IMR-90 (cell line): ENCODE measurements at regions not wholly inside any gene's neighbourhood (a gene's known extent, or its start where the extent isn't known, plus 50 kb on each side); places are given as distances from the start of the nearest gene placed in this dataset.

Source experiments
- ATAC-seq: fragments of 200-7000 bp; cut with Tn5 transposase; 2 replicates; pipeline ENCODE4 v1.9.1; 2020; ENCODE audit warnings: low read depth, mild to moderate bottlenecking, moderate library complexity
- BruUV-seq: library from RNA; stranded (reverse); fragments of 400-500 nt; replicated peaks from 2 replicates; lab custom pipeline; 2021; lab: Mats Ljungman, UMichigan
- CTCF ChIA-PET: fragments of 300-600 bp; formaldehyde crosslinking; extraction: SDS; loops from one replicate; lab custom pipeline; 2021; ENCODE audit warnings: antibody characterized with exemption; lab: Yijun Ruan, JAX
- POLR2A ChIA-PET: fragments of 300-600 bp; sonication (Branson Sonifier 250); formaldehyde crosslinking; loops from one replicate; lab custom pipeline; 2022; ENCODE audit warnings: antibody characterized with exemption; ENCODE audit not compliant: unreplicated experiment; lab: Charles Lee
- DNase-seq: peaks from one replicate; pipeline ENCODE4 v3.0.0; 2013
- H2AFZ ChIP-seq: replicated peaks from 2 replicates; pipeline ENCODE3; 2013; ENCODE audit warnings: low read length, mild to moderate bottlenecking; ENCODE audit not compliant: poor library complexity
- H2AK5ac ChIP-seq: 2 replicates; pipeline ENCODE4 v1.6.1; 2013; ENCODE audit warnings: low read depth, low read length, inconsistent platforms
- H2AK9ac ChIP-seq: replicated peaks from 2 replicates; pipeline ENCODE3; 2013; ENCODE audit warnings: mild to moderate bottlenecking, low read depth, low read length, moderate library complexity; ENCODE audit not compliant: poor library complexity
- H2BK120ac ChIP-seq: 2 replicates; pipeline ENCODE4 v1.6.1; 2013; ENCODE audit warnings: low read depth, low read length, inconsistent platforms
- H2BK15ac ChIP-seq: 3 replicates; pipeline ENCODE4 v1.6.1; 2013; ENCODE audit warnings: low read depth, low read length, inconsistent platforms
- H2BK20ac ChIP-seq: 2 replicates; pipeline ENCODE4 v1.6.1; 2013; ENCODE audit warnings: low read depth, mild to moderate bottlenecking, inconsistent platforms, low read length, moderate library complexity
- H2BK5ac ChIP-seq: 2 replicates; pipeline ENCODE4 v1.6.1; 2013; ENCODE audit warnings: mild to moderate bottlenecking, low read depth, low read length, inconsistent platforms; ENCODE audit not compliant: poor library complexity, severe bottlenecking
- H3K14ac ChIP-seq: replicated peaks from 2 replicates; pipeline ENCODE4 v1.6.1; 2013; ENCODE audit warnings: low read depth, low read length, inconsistent platforms
- H3K18ac ChIP-seq: 2 replicates; pipeline ENCODE4 v1.6.1; 2013; ENCODE audit warnings: low read depth, low read length, control low read depth
- H3K23ac ChIP-seq: 2 replicates; pipeline ENCODE4 v1.6.1; 2013; ENCODE audit warnings: low read depth, low read length, inconsistent platforms
- H3K27ac ChIP-seq: 2 replicates; pipeline ENCODE4 v1.5.1; 2013; ENCODE audit warnings: mild to moderate bottlenecking, control low read depth, low read length; ENCODE audit not compliant: insufficient read depth
- H3K27me3 ChIP-seq: 2 replicates; pipeline ENCODE4 v1.6.1; 2013; ENCODE audit warnings: low read length; ENCODE audit not compliant: control insufficient read depth, insufficient read depth
- H3K36me3 ChIP-seq: 2 replicates; pipeline ENCODE4 v1.6.1; 2013; ENCODE audit warnings: low read length, mixed read lengths; ENCODE audit not compliant: control insufficient read depth, insufficient read depth
- H3K4ac ChIP-seq: 2 replicates; pipeline ENCODE4 v1.6.1; 2013; ENCODE audit warnings: low read depth, low read length, inconsistent platforms
- H3K4me1 ChIP-seq: 2 replicates; pipeline ENCODE4 v1.6.1; 2013; ENCODE audit warnings: low read length, mixed read lengths; ENCODE audit not compliant: control insufficient read depth, insufficient read depth
- H3K4me2 ChIP-seq: 2 replicates; pipeline ENCODE4 v1.6.1; 2013; ENCODE audit warnings: low read depth, mild to moderate bottlenecking, control low read depth, low read length, moderate library complexity
- H3K4me3 ChIP-seq: 2 replicates; pipeline ENCODE4 v1.5.1; 2013; ENCODE audit warnings: low read depth, mild to moderate bottlenecking, control low read depth, low read length, moderate library complexity; ENCODE audit not compliant: insufficient read depth
- H3K56ac ChIP-seq: 2 replicates; pipeline ENCODE4 v1.6.1; 2013; ENCODE audit warnings: low read length, inconsistent platforms; ENCODE audit not compliant: insufficient read depth; ENCODE audit errors: extremely low read depth
- H3K79me1 ChIP-seq, 2 experiments: 2 replicates each; pipeline ENCODE4 v1.6.1; 2013; ENCODE audit warnings: low read length in 2 of 2, inconsistent platforms in 1 of 2, low read depth in 1 of 2
- H3K9ac ChIP-seq: 2 replicates; pipeline ENCODE4 v1.6.1; 2013; ENCODE audit warnings: low read depth, low read length, control low read depth
- H3K9me1 ChIP-seq: 2 replicates; pipeline ENCODE4 v1.6.1; 2013; ENCODE audit warnings: low read length, inconsistent platforms; ENCODE audit not compliant: insufficient read depth
- H3K9me3 ChIP-seq: 2 replicates; pipeline ENCODE4 v1.6.1; 2013; ENCODE audit warnings: low read length; ENCODE audit not compliant: control insufficient read depth, insufficient read depth
- H4K20me1 ChIP-seq: 2 replicates; pipeline ENCODE4 v1.6.1; 2013; ENCODE audit warnings: low read length, inconsistent platforms; ENCODE audit not compliant: insufficient read depth
- H4K5ac ChIP-seq: 2 replicates; pipeline ENCODE4 v1.6.1; 2013; ENCODE audit warnings: mild to moderate bottlenecking, low read depth, low read length, control low read depth
- H4K8ac ChIP-seq, 2 experiments: 2 replicates each; pipeline ENCODE4 v1.6.1; 2013; ENCODE audit warnings: low read depth in 2 of 2, low read length in 2 of 2, control low read depth in 1 of 2, inconsistent platforms in 1 of 2
- H4K91ac ChIP-seq: 2 replicates; pipeline ENCODE4 v1.6.1; 2013; ENCODE audit warnings: low read depth, low read length, inconsistent platforms; ENCODE audit not compliant: insufficient read depth
- BHLHE40 ChIP-seq: fragments of 150-350 bp; IDR thresholded peaks from 2 replicates; pipeline ENCODE4 v1.6.1; 2016; ENCODE audit warnings: mild to moderate bottlenecking, low read depth, low read length
- CEBPB ChIP-seq: IDR thresholded peaks from 2 replicates; pipeline ENCODE4 v1.6.1; 2012; ENCODE audit warnings: low read depth, low read length, improper control_type of control experiment
- CHD1 ChIP-seq: IDR thresholded peaks from 2 replicates; pipeline ENCODE4 v1.6.1; 2012; ENCODE audit warnings: low read depth, low read length, improper control_type of control experiment
- MAFK ChIP-seq: IDR thresholded peaks from 2 replicates; pipeline ENCODE4 v1.6.1; 2012; ENCODE audit warnings: low read depth, low read length, improper control_type of control experiment
- RCOR1 ChIP-seq: IDR thresholded peaks from 2 replicates; pipeline ENCODE4 v1.6.1; 2012; ENCODE audit warnings: mild to moderate bottlenecking, low read length, improper control_type of control experiment; ENCODE audit not compliant: insufficient replicate concordance
- WGBS, 2 experiments: methylation state at CpG; one replicate each; pipeline versions ENCODE4 v1.1.5 to v1.1.7; 2013; ENCODE audit warnings: missing lambda C conversion rate in 2 of 2; ENCODE audit not compliant: insufficient read length in 1 of 2; ENCODE audit errors: extremely low coverage in 2 of 2; 5-methylcytosine and 5-hydroxymethylcytosine counted together
- dilution Hi-C: fragments of 300-500 bp; cut with HindIII; formaldehyde crosslinking; loops from one replicate; pipeline ENCODE4 v1.14.3; 2018; ENCODE audit warnings: low sequenced_read_pairs; ENCODE audit not compliant: unreplicated experiment
- in situ Hi-C: fragments of 300-500 bp; cut with MboI; formaldehyde crosslinking; loops from 3 replicates; pipeline ENCODE4 v1.14.3; 2019; ENCODE audit warnings: low sequenced_read_pairs, inconsistent platforms, mixed read lengths
- intact Hi-C: fragments of 100-400 bp; cut with micrococcal nuclease; formaldehyde crosslinking; loops from 2 replicates; pipeline ENCODE4 v1.10.0; 2022
- TF ChIP-seq, protein P1 (sequence below): fragments of 150-350 bp; IDR thresholded peaks from 2 replicates; pipeline ENCODE4 v1.6.1; 2017; ENCODE audit warnings: mild to moderate bottlenecking, antibody characterized with exemption, low read length, low read depth

GRCh38 chr5:29853711-29854220, 1339.7 kb upstream of the CDH6 start:
- H3K23ac ChIP-seq = no peak overlapping the region
- no peak overlapping the region for H2AK5ac ChIP-seq
- no peak overlapping the region for H3K4me2 ChIP-seq
- DNase-seq (no peak), ATAC-seq (no peak)
- H3K56ac ChIP-seq = no peak overlapping the region
- H3K9ac ChIP-seq = no peak overlapping the region
- no peak overlapping the region for H2AK9ac ChIP-seq
- in situ Hi-C loops = no loop called here
- H3K18ac ChIP-seq = no peak overlapping the region
- no peaks in the 10 kb centered on the region for H4K20me1 ChIP-seq
- WGBS, 2 experiments = no CpG with 5 or more reads among the region's 2 CpGs
- H2AFZ ChIP-seq = no peak overlapping the region
- no peak overlapping the region for H2BK120ac ChIP-seq
- H3K4me3 ChIP-seq = no peak overlapping the region
- H4K8ac ChIP-seq = no peak overlapping the region
- CTCF ChIA-PET = no interaction called here
- no peak overlapping the region for H4K5ac ChIP-seq
- POLR2A ChIA-PET = no interaction called here
- H2BK5ac ChIP-seq = no peak overlapping the region
- no peaks in the 10 kb centered on the region for H3K9me1 ChIP-seq
- H3K4me1 ChIP-seq = no peaks in the 10 kb centered on the region
- peaks cover 6% of the 10 kb centered on the region for H3K9me3 ChIP-seq
- H3K27me3 ChIP-seq = no peaks in the 10 kb centered on the region
- dilution Hi-C loops = no loop called here
- intact Hi-C loops = no loop called here
- H3K27ac ChIP-seq = no peak overlapping the region
- no peaks in the 10 kb centered on the region for H3K36me3 ChIP-seq
- no peak overlapping the region for H4K91ac ChIP-seq
- no peaks in the 10 kb centered on the region for H3K79me1 ChIP-seq
- no peak overlapping the region for H3K4ac ChIP-seq
- no TSS peak for BruUV-seq
- H2BK15ac ChIP-seq = no peak overlapping the region
- H2BK20ac ChIP-seq = no peak overlapping the region
- no peak overlapping the region for H3K14ac ChIP-seq
- TF ChIP-seq CHD1 (no peak), CEBPB (no peak), BHLHE40 (no peak), MAFK (no peak), RCOR1 (no peak)
- TF ChIP-seq, protein P1, sequence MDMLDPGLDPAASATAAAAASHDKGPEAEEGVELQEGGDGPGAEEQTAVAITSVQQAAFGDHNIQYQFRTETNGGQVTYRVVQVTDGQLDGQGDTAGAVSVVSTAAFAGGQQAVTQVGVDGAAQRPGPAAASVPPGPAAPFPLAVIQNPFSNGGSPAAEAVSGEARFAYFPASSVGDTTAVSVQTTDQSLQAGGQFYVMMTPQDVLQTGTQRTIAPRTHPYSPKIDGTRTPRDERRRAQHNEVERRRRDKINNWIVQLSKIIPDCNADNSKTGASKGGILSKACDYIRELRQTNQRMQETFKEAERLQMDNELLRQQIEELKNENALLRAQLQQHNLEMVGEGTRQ = no peak
